ENCODE measurements at regions not wholly inside any gene's neighbourhood (a gene's known extent, or its start where the extent isn't known, plus 50 kb on each side); places are given as distances from the start of the nearest gene placed in this dataset.

GRCh38 chr7:405489-406211, 114.0 kb downstream of the PDGFA start:
- TF ChIP-seq CTCF (IDR thresholded peaks at IDR 0.05) = no peak
- TF ChIP-seq EP300 (IDR thresholded peaks at IDR 0.05) = no peak
- no peak for TF ChIP-seq POLR2A (IDR thresholded peaks at IDR 0.05)
